ENCODE measurements at regions not wholly inside any gene's neighbourhood (a gene's known extent, or its start where the extent isn't known, plus 50 kb on each side); places are given as distances from the start of the nearest gene placed in this dataset.
A peak's percentile ranks its signal among the peaks of the same experiment; 100 is the strongest.

GRCh38 chr6:22621701-22622100 is 52.3 kb downstream of the HDGFL1 start:
- Histone ChIP-seq H3F3A (ENCODE audit: insufficient read depth, low read length, poor library complexity, severe bottlenecking) (peaks cover 7% of the 10 kb centered on the region), H3K27ac (ENCODE audit: low read length) (no peak overlapping the region), H3K9ac (ENCODE audit: low read length) (no peak overlapping the region)

GRCh38 chr6:22622351-22622750 is 53.0 kb downstream of the HDGFL1 start:
- no peak overlapping the region for H3K4me3 ChIP-seq (ENCODE audit: low read length)
- H3K9ac ChIP-seq (ENCODE audit: low read length) = no peak overlapping the region
- H3K79me2 ChIP-seq (replicated peaks; ENCODE audit: insufficient read depth, low read length) = no peaks in the 10 kb centered on the region
- H3K27ac ChIP-seq (ENCODE audit: low read length) = peak overlapping the region; percentile 7
- H2AFZ ChIP-seq (ENCODE audit: low read depth, low read length) = no peak overlapping the region
- no peaks in the 10 kb centered on the region for H3K36me3 ChIP-seq (ENCODE audit: insufficient read depth, low read length)
- no peaks in the 10 kb centered on the region for H3K9me3 ChIP-seq (ENCODE audit: low read length)
- no peaks in the 10 kb centered on the region for H3K9me2 ChIP-seq (ENCODE audit: insufficient read depth, low read length)
- H3K27me3 ChIP-seq (ENCODE audit: insufficient read depth, low read depth, low read length) = no peaks in the 10 kb centered on the region
- H4K20me1 ChIP-seq (ENCODE audit: insufficient read depth) = no peaks in the 10 kb centered on the region
- no peak overlapping the region for H3K4me2 ChIP-seq (ENCODE audit: low read length)
- TF ChIP-seq TAF1 (IDR thresholded peaks at IDR 0.05; ENCODE audit: low read depth) (no peak), MXI1 (conservative IDR thresholded peaks at IDR 0.05; ENCODE audit: poor library complexity, severe bottlenecking) (no peak)
- H3F3A ChIP-seq (ENCODE audit: insufficient read depth, low read length, poor library complexity, severe bottlenecking) = peaks cover 7% of the 10 kb centered on the region

More at GRCh38 chr6:22621701-22622100, 52.3 kb downstream of the HDGFL1 start:
- Histone ChIP-seq H3K9me3 (ENCODE audit: low read length) (no peaks in the 10 kb centered on the region), H3K36me3 (ENCODE audit: insufficient read depth, low read length) (no peaks in the 10 kb centered on the region), H2AFZ (ENCODE audit: low read depth, low read length) (no peak overlapping the region), H3K4me3 (ENCODE audit: low read length) (no peak overlapping the region), H3K79me2 (replicated peaks; ENCODE audit: insufficient read depth, low read length) (no peaks in the 10 kb centered on the region), H3K9me2 (ENCODE audit: insufficient read depth, low read length) (no peaks in the 10 kb centered on the region), H3K4me2 (ENCODE audit: low read length) (no peak overlapping the region), H3K27me3 (ENCODE audit: insufficient read depth, low read depth, low read length) (no peaks in the 10 kb centered on the region), H4K20me1 (ENCODE audit: insufficient read depth) (no peaks in the 10 kb centered on the region)
- TF ChIP-seq CTCF (IDR thresholded peaks at IDR 0.05; ENCODE audit: poor library complexity, severe bottlenecking) (no peak), MXI1 (conservative IDR thresholded peaks at IDR 0.05; ENCODE audit: poor library complexity, severe bottlenecking) (no peak), POLR2AphosphoS5 (IDR thresholded peaks at IDR 0.05) (no peak), SMC3 (conservative IDR thresholded peaks at IDR 0.05; ENCODE audit: poor library complexity) (no peak), EP300 (conservative IDR thresholded peaks at IDR 0.05; ENCODE audit: poor library complexity, severe bottlenecking) (no peak), EZH2 (IDR thresholded peaks at IDR 0.05; ENCODE audit: borderline replicate concordance, insufficient read depth, low read length, poor library complexity, severe bottlenecking) (no peak), TAF1 (IDR thresholded peaks at IDR 0.05; ENCODE audit: low read depth) (no peak), REST (IDR thresholded peaks at IDR 0.05; ENCODE audit: borderline replicate concordance) (no peak), RAD21 (conservative IDR thresholded peaks at IDR 0.05) (no peak)

- TF ChIP-seq POLR2AphosphoS5 (IDR thresholded peaks at IDR 0.05) (no peak), RAD21 (conservative IDR thresholded peaks at IDR 0.05) (no peak), SMC3 (conservative IDR thresholded peaks at IDR 0.05; ENCODE audit: poor library complexity) (no peak), REST (IDR thresholded peaks at IDR 0.05; ENCODE audit: borderline replicate concordance) (no peak), EP300 (conservative IDR thresholded peaks at IDR 0.05; ENCODE audit: poor library complexity, severe bottlenecking) (no peak), EZH2 (IDR thresholded peaks at IDR 0.05; ENCODE audit: borderline replicate concordance, insufficient read depth, low read length, poor library complexity, severe bottlenecking) (no peak), MXI1 (conservative IDR thresholded peaks at IDR 0.05; ENCODE audit: poor library complexity, severe bottlenecking) (no peak), TAF1 (IDR thresholded peaks at IDR 0.05; ENCODE audit: low read depth) (no peak), CTCF (IDR thresholded peaks at IDR 0.05; ENCODE audit: poor library complexity, severe bottlenecking) (no peak)
- Histone ChIP-seq H3K79me2 (replicated peaks; ENCODE audit: insufficient read depth, low read length) (no peaks in the 10 kb centered on the region), H3F3A (ENCODE audit: insufficient read depth, low read length, poor library complexity, severe bottlenecking) (peaks cover 7% of the 10 kb centered on the region), H3K4me2 (ENCODE audit: low read length) (no peak overlapping the region), H3K4me3 (ENCODE audit: low read length) (no peak overlapping the region), H3K27me3 (ENCODE audit: insufficient read depth, low read depth, low read length) (no peaks in the 10 kb centered on the region), H3K36me3 (ENCODE audit: insufficient read depth, low read length) (no peaks in the 10 kb centered on the region), H3K9me2 (ENCODE audit: insufficient read depth, low read length) (no peaks in the 10 kb centered on the region), H3K27ac (ENCODE audit: low read length) (peak overlapping the region; percentile 7), H3K9me3 (ENCODE audit: low read length) (no peaks in the 10 kb centered on the region), H2AFZ (ENCODE audit: low read depth, low read length) (no peak overlapping the region), H4K20me1 (ENCODE audit: insufficient read depth) (no peaks in the 10 kb centered on the region), H3K9ac (ENCODE audit: low read length) (no peak overlapping the region)
Measured at GRCh38 chr6:22622813-22623212, 53.4 kb downstream of the HDGFL1 start.

All from neural cell (in vitro differentiated cells).